ENCODE measurements at regions not wholly inside any gene's neighbourhood (a gene's known extent, or its start where the extent isn't known, plus 50 kb on each side); places are given as distances from the start of the nearest gene placed in this dataset.

DNA sequence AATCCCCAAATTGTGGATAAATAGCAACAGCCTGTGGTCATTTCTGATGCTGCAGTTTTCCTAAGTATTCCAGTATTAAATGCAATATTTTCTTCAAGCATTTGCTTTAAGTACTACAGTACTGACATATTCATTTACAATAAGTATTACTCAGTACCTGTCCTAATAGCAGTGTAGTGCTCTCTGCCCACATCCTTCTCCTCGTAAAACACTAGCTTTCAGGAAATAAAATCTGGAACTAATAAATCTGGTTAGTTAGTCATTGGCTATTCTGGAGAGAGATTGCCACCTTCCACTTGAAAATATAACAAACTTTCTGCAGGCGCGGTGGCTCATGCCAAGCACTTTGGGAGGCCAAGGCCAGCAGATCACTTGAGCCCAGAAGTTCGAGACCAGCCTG is 441.5 kb downstream of the PRKD1 start:
- no peaks in the 10 kb centered on the region for H3K36me3 ChIP-seq
- no peak overlapping the region for H3K4me3 ChIP-seq
- no peaks in the 10 kb centered on the region for H4K20me1 ChIP-seq

DNA sequence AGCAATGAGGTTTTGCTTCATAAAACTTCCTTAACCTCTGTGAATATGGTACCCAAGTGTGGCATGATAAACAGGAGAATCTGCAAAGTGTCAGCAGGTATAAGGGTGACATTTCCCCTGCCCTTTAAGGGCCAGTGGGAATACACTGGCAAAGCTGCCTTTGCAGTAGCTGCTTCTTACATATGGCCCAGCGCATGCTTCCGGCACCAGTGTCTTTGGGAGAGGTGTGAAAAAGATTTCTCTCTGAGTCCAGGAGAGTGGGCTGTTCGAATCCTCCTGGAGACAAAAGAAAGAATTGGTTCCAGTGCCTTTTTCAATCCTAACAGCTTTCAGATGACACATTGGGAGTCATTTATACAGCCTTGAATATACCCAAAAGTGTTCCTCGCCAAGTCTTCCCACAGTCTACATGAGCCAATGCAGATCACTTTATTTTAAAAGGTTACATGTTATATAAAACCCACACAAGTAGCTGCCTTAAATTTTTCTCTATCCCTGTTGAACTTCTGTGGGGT is 437.7 kb downstream of the PRKD1 start:
- H3K4me1 ChIP-seq = no peaks in the 10 kb centered on the region
- H3K27me3 ChIP-seq = no peaks in the 10 kb centered on the region

More for the DNA sequence above, 441.5 kb downstream of the PRKD1 start:
- no peak overlapping the region for H3K9ac ChIP-seq
- TF ChIP-seq Cebpa-rat (IDR thresholded peaks at IDR 0.05) = no peak
- H3K27ac ChIP-seq = no peak overlapping the region
- H3K4me2 ChIP-seq = no peak overlapping the region
- H3K27me3 ChIP-seq = no peaks in the 10 kb centered on the region
- H3K4me1 ChIP-seq = no peaks in the 10 kb centered on the region
- H3K9me3 ChIP-seq = no peaks in the 10 kb centered on the region

DNA sequence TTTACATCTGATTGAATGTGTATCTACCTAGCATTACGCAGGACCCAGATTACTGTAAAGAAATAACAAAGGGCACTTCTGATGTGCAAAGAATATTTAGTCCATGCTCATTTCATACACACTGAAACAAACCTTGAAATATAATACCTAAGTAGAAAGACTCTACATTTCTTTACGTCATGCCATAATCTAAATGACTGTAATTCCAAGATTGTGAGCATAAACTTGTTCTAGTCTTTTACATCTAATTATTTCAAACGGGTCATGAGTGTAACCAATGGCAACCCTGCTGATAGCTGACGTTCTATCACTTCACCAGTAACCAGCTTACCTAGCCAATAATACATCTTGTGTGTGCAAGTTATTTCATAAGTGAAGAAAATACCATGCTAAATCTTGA is 433.8 kb downstream of the PRKD1 start:
- Histone ChIP-seq H3K9me3 (peaks cover 8% of the 10 kb centered on the region), H3K27ac (no peak overlapping the region), H3K4me3 (no peak overlapping the region), H3K36me3 (no peaks in the 10 kb centered on the region), H3K4me1 (no peaks in the 10 kb centered on the region), H3K9ac (no peak overlapping the region), H3K27me3 (no peaks in the 10 kb centered on the region), H3K4me2 (no peak overlapping the region), H4K20me1 (no peaks in the 10 kb centered on the region)
- TF ChIP-seq Cebpa-rat (IDR thresholded peaks at IDR 0.05) = no peak

More for the DNA sequence above, 437.7 kb downstream of the PRKD1 start:
- Histone ChIP-seq H3K9me3 (no peaks in the 10 kb centered on the region), H3K9ac (no peak overlapping the region), H3K27ac (no peak overlapping the region), H3K4me2 (no peak overlapping the region), H4K20me1 (no peaks in the 10 kb centered on the region), H3K36me3 (no peaks in the 10 kb centered on the region), H3K4me3 (no peak overlapping the region)
- TF ChIP-seq Cebpa-rat (IDR thresholded peaks at IDR 0.05) = no peak

DNA sequence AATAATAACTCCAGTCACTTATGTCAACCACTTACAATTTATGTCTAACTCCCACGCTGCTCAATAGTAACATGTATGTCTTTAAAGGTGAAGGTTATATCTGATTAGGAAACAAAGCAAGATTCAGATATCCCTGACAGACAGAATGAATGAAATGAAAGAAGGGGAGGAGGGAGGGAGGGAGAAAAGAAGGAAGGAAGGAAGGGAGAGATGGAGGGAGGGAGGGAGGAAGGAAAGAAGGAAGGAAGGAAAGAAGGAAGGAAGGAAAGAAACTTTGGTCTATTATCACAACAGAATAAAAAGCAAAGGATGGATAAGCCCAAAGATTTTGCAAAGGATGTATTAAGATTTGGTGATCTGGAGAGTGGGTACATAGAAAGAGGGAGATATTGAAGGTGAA is 433.3 kb downstream of the PRKD1 start:
- Histone ChIP-seq H3K9me3 (peaks cover 8% of the 10 kb centered on the region), H3K4me2 (no peak overlapping the region), H3K27me3 (no peaks in the 10 kb centered on the region), H3K36me3 (no peaks in the 10 kb centered on the region), H4K20me1 (no peaks in the 10 kb centered on the region), H3K4me1 (no peaks in the 10 kb centered on the region), H3K27ac (no peak overlapping the region), H3K4me3 (no peak overlapping the region), H3K9ac (no peak overlapping the region)
- no peak for TF ChIP-seq Cebpa-rat (IDR thresholded peaks at IDR 0.05)

DNA sequence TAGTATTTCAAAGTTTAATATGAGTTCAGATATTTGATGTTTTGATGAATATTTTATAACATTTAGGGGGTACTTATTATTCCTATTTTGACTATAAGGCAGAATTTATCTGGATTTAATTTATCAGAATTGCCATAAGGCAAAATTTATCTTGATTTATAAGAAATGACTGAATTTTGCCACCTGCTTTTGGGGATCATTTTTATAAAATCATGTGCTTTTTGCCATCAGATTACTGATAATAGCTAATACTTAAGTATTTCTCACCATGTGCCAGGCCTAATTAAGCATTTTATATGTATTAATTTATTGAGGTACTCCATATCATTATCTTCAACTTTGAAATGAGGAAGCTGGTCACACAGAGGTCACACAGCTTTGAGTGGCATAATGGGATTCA is 423.7 kb downstream of the PRKD1 start:
- H3K4me2 ChIP-seq = no peak overlapping the region

DNA sequence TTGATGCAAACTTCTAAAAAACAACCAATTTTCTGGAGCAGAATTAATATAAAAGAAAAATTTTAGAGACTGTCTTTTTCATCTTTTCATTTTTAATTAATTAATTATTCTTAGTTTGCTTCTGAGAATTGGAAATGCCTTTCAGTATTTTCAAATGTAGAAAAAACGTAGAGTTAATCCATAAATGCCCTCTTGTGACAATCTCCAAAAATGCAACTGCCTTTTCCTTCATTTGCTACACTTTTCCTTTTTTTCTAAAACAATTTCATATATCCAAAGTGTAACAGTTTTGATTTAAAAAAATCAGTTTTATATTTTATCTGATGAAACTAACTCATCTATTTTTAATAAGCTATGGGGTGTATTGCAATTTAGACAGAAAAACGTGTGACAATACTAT is 409.3 kb downstream of the PRKD1 start:
- no peak for TF ChIP-seq Cebpa-rat (IDR thresholded peaks at IDR 0.05)
- H3K27ac ChIP-seq = no peak overlapping the region
- H3K4me1 ChIP-seq = no peaks in the 10 kb centered on the region
- peaks cover 7% of the 10 kb centered on the region; the same call in 1 of the 2 replicates for H3K9me3 ChIP-seq
- no peak overlapping the region for H3K4me2 ChIP-seq
- H4K20me1 ChIP-seq = no peaks in the 10 kb centered on the region
- no peak overlapping the region for H3K9ac ChIP-seq
- H3K27me3 ChIP-seq = no peaks in the 10 kb centered on the region
- H3K4me3 ChIP-seq = no peak overlapping the region
- H3K36me3 ChIP-seq = no peaks in the 10 kb centered on the region

More for the DNA sequence above, 423.7 kb downstream of the PRKD1 start:
- Histone ChIP-seq H4K20me1 (no peaks in the 10 kb centered on the region), H3K4me1 (no peaks in the 10 kb centered on the region), H3K36me3 (no peaks in the 10 kb centered on the region), H3K9ac (no peak overlapping the region), H3K27ac (no peak overlapping the region), H3K4me3 (no peak overlapping the region), H3K27me3 (no peaks in the 10 kb centered on the region), H3K9me3 (no peaks in the 10 kb centered on the region)
- TF ChIP-seq Cebpa-rat (IDR thresholded peaks at IDR 0.05) = no peak

DNA sequence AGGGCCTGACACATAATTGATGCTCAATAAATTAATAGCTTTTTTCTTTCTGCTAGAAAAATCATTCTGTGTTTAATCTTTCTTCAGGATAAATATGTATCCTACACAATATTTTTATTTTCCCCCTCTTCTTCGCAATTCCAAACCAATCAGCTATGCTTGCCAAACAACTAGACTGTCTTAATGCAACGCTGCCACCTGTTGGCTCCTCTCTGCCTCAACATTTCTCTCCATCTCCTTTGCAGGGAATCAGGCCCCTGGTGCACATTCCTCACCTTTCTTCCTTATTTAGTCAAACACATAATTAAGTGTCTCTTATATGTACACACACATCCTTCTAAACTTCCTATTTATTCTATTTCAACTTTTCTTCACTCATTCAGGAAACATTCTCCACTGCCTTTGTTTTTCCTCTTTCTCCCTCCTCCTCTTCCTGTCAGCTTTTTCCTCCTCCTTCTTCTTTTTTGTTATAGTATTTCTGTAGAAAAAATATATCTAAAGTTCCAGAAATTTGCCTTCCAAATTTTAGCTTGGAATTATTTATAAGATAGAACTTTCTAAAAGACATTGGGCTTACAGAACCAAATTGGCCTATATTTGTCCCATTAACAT is 406.0 kb downstream of the PRKD1 start:
- Histone ChIP-seq H3K4me3 (no peak overlapping the region), H3K9me3 (peaks cover 7% of the 10 kb centered on the region; the same call in 1 of the 2 replicates), H3K9ac (no peak overlapping the region), H3K27me3 (no peaks in the 10 kb centered on the region), H3K4me2 (no peak overlapping the region), H4K20me1 (no peaks in the 10 kb centered on the region), H3K36me3 (no peaks in the 10 kb centered on the region), H3K27ac (no peak overlapping the region), H3K4me1 (no peaks in the 10 kb centered on the region)
- no peak for TF ChIP-seq Cebpa-rat (IDR thresholded peaks at IDR 0.05)
